ENCODE measurements at regions not wholly inside any gene's neighbourhood (a gene's known extent, or its start where the extent isn't known, plus 50 kb on each side); places are given as distances from the start of the nearest gene placed in this dataset.

GRCh38 chr6:128759901-128760300 is 123.0 kb upstream of the LAMA2 start:
- TF ChIP-seq CTCF (IDR thresholded peaks at IDR 0.05; ENCODE audit: insufficient read depth, low read length): no peak
- no peak for DNase-seq (ENCODE audit: low read depth)
- H3K4me3 ChIP-seq (ENCODE audit: low read depth, low read length): no peak overlapping the region

- H3K4me3 ChIP-seq (ENCODE audit: low read depth, low read length): no peak overlapping the region
- no peak for TF ChIP-seq CTCF (IDR thresholded peaks at IDR 0.05; ENCODE audit: insufficient read depth, low read length)
- no peak for DNase-seq (ENCODE audit: low read depth)
Measured at GRCh38 chr6:128759447-128759846, 123.5 kb upstream of the LAMA2 start.

- TF ChIP-seq CTCF (IDR thresholded peaks at IDR 0.05; ENCODE audit: insufficient read depth, low read length): no peak
- H3K4me3 ChIP-seq (ENCODE audit: low read depth, low read length): no peak overlapping the region
- DNase-seq (ENCODE audit: low read depth): no peak
Measured at GRCh38 chr6:128757961-128758360, 125.0 kb upstream of the LAMA2 start.

- no peak for TF ChIP-seq CTCF (IDR thresholded peaks at IDR 0.05; ENCODE audit: insufficient read depth, low read length)
- no peak overlapping the region for H3K4me3 ChIP-seq (ENCODE audit: low read depth, low read length)
- no peak for DNase-seq (ENCODE audit: low read depth)
Measured at GRCh38 chr6:128754658-128755256, 128.2 kb upstream of the LAMA2 start.

GRCh38 chr6:128743974-128744765 is 138.8 kb upstream of the LAMA2 start:
- no peak for DNase-seq (ENCODE audit: low read depth)
- no peak overlapping the region for H3K4me3 ChIP-seq (ENCODE audit: low read depth, low read length)
- no peak for TF ChIP-seq CTCF (IDR thresholded peaks at IDR 0.05; ENCODE audit: insufficient read depth, low read length)

GRCh38 chr6:128742900-128743299 is 140.0 kb upstream of the LAMA2 start:
- TF ChIP-seq CTCF (IDR thresholded peaks at IDR 0.05; ENCODE audit: insufficient read depth, low read length): no peak
- no peak for DNase-seq (ENCODE audit: low read depth)
- no peak overlapping the region for H3K4me3 ChIP-seq (ENCODE audit: low read depth, low read length)

All from fibroblast of the aortic adventitia (primary cell).